ENCODE measurements at regions not wholly inside any gene's neighbourhood (a gene's known extent, or its start where the extent isn't known, plus 50 kb on each side); places are given as distances from the start of the nearest gene placed in this dataset.

GRCh38 chr18:25710981-25711380, 359.0 kb upstream of the ZNF521 start:
- no peak for DNase-seq

DNA sequence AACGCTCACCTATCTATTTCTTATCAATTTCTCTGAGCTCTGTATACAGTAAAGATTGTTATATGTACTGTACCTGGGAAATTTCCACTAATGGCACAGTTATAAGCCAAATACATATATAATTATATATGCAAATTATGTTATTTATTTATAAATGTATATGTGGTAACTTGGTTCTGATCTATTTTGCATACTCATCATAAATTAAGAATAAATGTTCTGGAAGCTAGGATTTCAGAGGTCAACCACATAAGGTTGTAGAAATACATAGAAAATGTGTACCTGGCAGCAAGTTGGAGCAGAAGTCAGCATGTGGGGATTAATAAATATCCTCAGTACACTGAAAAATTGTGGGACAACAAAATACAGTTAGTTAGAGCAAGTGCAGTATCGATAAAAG, 353.7 kb upstream of the ZNF521 start:
- no peak for DNase-seq

DNA sequence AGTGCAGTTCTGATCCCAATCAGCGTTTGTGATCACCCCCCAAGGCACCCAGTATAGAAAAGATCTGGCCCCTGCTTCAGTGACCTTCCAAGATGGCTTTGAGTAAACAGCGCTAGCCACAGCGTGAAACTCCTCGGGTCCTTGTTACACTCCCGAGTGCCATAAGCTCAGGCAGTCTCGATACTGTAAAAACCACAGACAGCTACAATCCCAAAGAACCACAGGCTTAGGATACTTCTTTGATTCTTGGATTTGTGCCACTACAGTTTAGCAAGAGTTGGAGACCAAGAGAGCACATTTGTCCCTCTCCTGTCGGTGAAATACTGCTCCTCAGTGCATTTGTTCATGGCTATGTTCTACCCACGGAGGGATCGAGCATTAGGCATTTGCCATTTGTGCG, 352.5 kb upstream of the ZNF521 start:
- DNase-seq = no peak

DNA sequence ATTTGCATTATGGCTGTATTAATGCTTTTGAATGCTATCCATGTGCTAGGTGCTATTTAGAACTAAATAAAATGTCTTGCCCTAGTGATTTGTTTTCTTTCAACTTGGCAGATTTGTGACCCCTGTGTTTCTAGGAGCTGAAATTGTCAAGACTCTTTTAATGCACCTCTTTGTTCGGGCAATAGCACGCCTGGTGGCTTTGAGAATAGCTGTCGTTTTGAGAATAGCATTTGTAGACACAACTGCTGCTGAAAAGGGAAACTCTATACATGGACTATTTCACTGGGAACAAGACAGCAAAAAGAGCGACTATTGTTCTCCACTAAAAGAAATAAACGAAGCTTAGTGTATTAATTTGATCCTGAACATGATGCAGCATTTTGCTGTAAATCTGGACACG, 352.1 kb upstream of the ZNF521 start:
- DNase-seq = no peak

DNA sequence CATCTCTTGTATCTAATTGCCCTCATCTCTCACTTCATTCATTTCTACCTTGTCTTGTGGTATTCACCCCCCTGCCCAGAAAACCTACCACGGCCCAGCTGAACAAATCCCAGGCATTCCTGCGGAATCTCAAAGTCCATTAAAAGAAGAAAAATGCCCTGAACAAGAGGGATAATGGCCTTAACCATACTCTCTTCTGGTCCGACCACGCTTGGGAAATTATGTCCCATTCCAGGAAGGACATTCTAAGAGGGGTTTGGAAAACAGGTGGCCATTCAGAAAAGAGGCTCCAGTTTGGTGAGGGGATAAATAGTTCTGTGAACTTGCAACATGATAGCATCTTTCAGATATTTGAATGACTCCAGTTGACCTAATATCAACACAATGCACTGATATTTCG, 349.9 kb upstream of the ZNF521 start:
- DNase-seq = no peak

DNA sequence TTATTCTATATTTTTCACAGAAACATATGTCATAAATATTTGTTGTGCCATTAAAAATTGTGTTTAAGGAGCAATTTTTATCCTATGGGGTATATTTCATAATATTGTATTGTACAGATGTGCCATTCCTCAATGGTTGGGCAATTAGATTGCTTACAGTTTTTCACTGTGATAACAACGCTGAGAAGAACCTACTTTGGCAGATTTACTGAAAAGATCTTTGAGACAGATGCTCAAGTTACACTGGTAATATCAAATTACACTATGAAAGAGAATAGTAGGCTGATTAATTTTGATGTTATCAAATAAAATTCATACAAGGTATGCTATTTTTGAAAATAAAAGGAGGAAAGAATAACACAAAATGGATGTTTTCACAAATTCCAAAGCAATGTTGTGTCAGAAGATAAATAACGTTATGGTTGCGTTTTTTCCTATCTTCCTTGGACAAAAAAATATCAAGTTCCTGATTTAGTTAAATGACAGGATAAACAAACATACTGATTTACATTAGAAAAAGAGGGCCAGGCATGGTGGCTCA, 335.1 kb upstream of the ZNF521 start:
- DNase-seq = no peak

DNA sequence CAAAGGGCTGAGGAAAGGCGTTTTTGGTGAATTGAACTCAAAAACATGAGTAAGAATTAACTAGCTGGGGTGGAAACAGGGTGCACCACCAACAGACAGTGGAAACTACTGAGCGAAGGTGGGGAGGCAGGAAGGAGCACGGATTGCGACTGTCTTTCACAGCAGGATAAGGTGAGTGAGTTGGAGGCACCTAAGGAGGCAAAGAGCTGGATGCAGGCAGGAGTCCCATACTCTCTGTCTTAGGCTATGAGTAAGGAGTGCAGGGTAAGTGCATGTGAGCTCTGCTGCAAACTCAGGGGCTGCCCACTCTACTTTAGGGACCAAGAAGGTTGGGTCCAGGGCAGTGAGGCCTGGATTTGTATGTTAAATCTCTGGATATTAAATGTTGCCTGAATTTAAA, 333.1 kb upstream of the ZNF521 start:
- no peak for DNase-seq

- DNase-seq = no peak
Observed at GRCh38 chr18:25679491-25679890, 327.5 kb upstream of the ZNF521 start.

GRCh38 chr18:25678221-25678620, 326.3 kb upstream of the ZNF521 start:
- no peak for DNase-seq

DNA sequence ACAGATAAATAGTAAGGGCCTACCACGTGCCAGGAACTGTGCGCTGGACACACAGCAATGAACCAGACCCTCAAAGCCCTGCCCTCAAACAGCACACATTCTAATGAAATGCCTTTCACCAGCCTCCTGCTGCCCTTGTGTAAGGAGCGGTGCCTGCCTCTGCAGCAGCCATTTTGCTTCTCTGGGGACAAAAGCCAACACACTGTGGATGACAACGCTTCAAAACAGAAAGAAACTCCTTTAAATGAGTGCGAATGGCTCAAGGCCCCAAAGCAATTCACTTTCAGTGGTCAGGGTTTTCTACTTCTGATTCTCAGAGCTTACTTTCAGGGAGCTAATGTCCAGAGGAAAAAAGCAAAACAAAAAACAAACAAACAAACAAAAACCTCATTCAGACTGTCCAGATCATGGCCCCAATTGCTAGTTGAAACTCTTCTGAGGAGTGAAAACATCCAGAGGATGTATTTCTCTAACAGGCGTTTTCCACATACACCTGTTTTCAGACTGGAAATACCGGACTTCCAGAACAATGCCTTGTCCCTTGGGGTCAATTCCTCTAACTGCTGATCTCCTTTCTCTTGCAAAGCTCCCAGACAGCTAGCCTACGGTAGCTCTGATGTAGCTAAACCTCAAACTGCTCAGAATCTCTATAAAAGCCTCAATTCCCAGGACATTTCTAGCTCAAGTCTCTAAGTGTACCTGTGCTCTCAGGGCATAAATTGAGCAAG, 323.3 kb upstream of the ZNF521 start:
- DNase-seq = no peak

DNA sequence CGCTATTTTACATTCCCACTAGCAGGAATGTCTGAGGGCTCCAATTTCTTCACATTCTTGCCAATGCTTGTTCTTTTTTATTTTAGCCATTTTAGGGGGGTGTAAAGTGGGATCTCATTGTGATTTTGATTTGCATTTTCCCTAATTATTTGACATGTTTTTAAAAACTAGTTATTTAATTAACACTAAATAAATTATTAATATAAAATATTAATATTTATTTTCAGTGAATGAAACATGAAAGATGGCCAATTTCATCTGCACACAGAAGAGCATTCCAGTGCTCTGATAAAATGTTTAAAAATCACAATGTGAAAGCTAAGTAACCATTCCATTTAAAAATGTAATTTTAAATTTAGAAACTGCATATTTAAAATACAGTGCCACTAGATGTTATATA, 322.2 kb upstream of the ZNF521 start:
- no peak for DNase-seq

DNA sequence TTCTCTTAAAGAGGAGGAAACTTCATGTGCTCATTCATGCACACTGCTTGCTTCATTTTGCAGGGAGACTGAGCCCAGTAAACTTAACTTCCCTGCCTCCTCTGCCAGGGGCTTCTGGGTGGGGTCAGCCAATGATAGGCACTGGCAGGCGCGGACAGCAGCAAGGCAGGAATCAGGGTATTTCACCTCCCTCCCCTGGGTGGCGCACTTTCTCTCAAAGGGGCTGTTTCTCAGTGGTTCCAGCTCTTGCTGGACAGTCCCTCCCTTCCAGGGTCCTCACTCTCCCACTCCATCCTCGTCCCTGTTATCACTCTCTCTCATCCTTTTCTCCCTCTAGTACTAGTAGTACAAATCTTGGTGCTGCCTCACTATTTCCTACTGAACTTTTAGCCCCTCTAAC, 320.5 kb upstream of the ZNF521 start:
- no peak for DNase-seq

DNA sequence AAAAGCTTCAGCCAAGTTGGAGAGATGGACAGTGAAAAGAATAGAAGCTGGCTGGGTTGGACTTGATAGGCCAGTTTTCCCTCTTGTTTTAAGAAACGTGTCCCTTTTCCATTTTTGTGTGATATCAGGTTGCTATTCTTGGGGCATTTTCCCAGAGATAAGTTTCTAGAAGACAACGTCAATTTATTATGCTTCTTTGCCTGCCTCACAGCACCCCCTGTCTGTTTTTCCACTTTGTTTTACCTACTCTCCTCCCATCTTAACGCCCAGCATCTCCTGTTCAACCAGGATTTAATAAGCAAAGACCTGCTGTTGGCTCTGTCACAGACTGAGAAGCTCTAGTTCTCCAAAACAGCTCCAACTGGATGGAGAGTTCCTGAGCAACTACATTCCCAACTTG, 317.8 kb upstream of the ZNF521 start:
- DNase-seq = no peak

DNA sequence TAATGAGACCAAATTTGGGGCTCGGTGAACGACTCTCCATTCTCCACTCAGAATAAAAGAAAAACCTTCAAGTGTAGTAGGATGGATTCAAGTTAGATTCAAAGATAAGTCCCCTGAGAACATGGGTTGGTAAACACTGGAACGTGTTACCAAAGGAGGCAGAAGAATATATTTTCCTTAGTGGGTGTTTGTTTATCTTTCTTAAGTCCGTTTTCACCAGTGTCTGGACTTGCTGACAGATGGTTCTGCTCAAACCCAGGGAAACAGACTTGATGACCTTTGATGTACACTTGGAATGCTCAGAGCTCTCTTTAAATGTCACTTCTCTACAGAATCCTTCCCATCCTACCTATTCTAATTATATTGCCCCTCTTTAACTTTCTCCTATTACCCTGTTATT, 310.3 kb upstream of the ZNF521 start:
- no peak for DNase-seq

GRCh38 chr18:25661831-25662230, 309.9 kb upstream of the ZNF521 start:
- DNase-seq = no peak

- DNase-seq = no peak
Observed at GRCh38 chr18:25659541-25659940, 307.6 kb upstream of the ZNF521 start.

DNA sequence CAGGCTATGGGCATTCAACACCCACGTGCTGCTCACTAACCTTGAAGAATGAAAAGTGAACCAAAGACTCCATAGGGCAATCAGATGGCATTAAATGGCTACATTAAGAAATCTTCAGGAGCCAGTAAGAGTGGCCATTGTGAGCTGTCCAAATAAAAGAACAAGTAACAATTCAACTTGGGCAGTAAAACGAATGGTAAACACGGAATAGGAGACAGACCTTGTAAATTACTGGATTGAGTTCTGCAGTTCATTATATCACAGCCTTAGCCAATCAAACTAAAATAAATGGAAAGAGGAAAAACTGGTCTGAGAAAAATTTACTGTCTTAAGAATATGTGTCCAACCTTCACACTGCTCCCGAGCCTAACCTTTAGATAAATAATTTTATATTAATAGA, 306.5 kb upstream of the ZNF521 start:
- DNase-seq = no peak

GRCh38 chr18:25651553-25651952, 299.6 kb upstream of the ZNF521 start:
- no peak for DNase-seq

DNA sequence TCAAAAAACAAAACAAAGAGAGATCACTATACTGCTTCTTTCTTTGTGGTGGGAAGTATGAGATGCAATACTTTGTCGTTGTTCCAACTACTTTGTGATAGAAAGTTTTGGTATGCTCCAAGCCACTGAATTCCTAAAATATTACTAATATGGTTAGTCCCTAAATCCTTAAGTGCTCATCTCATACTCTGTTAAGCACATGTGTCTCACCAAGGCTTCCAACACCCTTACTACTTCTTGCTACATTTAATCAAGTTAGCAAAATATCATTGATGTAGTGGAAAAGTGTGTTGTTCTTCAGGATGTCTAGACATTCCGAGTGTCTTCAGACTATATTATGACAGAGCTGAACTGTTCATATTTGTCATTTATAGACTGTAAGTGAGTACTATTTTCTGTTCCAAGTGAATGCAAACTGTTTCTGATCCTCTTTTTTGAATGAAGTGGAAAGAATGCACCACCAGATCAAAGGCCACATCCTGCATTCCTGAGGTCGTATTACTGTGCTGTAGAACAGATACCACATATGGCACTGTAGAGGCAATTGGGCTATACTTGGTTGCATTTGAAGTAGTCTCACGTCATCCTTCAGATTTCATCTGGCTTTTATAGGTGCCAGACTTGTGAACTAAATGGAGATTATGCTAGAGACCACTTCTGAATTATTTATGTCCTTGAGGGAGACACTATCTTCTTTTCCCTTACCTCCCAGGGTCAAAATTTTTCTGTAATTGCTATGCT, 298.4 kb upstream of the ZNF521 start:
- no peak for DNase-seq

GRCh38 chr18:25648716-25649260, 296.8 kb upstream of the ZNF521 start:
- DNase-seq = no peak

DNA sequence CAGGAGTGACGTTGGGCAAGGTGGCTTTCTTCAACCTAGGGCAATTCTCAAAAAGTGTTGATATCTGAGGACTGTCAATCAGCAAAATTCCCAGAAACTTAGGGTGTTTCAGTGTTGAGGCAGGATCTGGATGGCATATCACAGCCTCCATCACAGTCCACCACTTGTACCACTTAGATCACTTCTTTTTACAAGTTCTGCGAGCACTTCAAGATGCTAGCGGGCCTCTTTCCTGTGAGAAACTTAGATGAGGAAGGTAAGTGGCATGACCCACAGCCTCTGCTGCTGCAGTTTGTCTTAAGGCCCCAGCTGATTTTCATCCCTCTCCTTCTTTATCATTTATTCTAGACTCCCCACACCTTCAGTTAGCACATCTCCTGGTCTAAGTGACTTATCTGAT, 295.4 kb upstream of the ZNF521 start:
- no peak for DNase-seq

GRCh38 chr18:25646971-25647370, 295.0 kb upstream of the ZNF521 start:
- no peak for DNase-seq

GRCh38 chr18:25639596-25639995, 287.6 kb upstream of the ZNF521 start:
- no peak for DNase-seq

DNA sequence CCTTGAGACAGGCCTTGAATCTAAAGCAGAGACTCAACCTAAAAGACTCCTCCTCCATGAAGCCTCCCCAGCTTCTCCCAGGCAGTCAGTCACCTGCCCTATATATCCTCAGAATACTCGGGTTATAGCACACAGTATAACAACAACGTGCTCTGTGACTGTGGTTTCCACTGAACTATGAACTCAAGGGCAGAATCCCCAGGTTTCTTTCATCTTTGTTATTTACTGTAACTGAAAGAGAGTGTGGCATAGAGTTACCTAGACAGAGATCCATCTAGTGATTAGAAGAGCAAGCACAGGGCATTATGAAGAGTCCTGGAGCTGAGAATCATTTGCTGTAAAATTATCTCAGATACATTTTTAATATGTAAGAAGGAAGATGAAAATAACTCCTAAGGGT, 281.6 kb upstream of the ZNF521 start:
- DNase-seq = no peak
